ENCODE measurements at regions not wholly inside any gene's neighbourhood (a gene's known extent, or its start where the extent isn't known, plus 50 kb on each side); places are given as distances from the start of the nearest gene placed in this dataset.
"Not testable (repeated sequence)": the region's sequence is repeated elsewhere in the genome, so short reads cannot be mapped to it uniquely, and the experiment has no call there.

- no peaks in the 10 kb centered on the region for H3K9me3 Mint-ChIP-seq
- no peaks in the 10 kb centered on the region for H3K36me3 Mint-ChIP-seq (ENCODE audit: low read depth)
- no peaks in the 10 kb centered on the region for H3K27me3 Mint-ChIP-seq
- POLR2A ChIA-PET, result no interaction called here
- no peak for DNase-seq
- H3K4me3 Mint-ChIP-seq, result no peak overlapping the region
- CTCF ChIA-PET, result no interaction called here
- H3K4me1 Mint-ChIP-seq, result no peaks in the 10 kb centered on the region
- H3K27ac Mint-ChIP-seq, result no peak overlapping the region
These were observed 524.7 kb upstream of the CRIM1 start for GRCh38 chr2:35830833-35831232.

GRCh38 chr2:35827086-35827485, 528.5 kb upstream of the CRIM1 start:
- no peaks in the 10 kb centered on the region for H3K4me1 Mint-ChIP-seq
- no peak overlapping the region for H3K4me3 Mint-ChIP-seq
- DNase-seq, result no peak
- no peaks in the 10 kb centered on the region for H3K9me3 Mint-ChIP-seq
- CTCF ChIA-PET, result no interaction called here
- POLR2A ChIA-PET, result no interaction called here
- H3K27ac Mint-ChIP-seq, result no peak overlapping the region
- H3K27me3 Mint-ChIP-seq, result no peaks in the 10 kb centered on the region
- H3K36me3 Mint-ChIP-seq (ENCODE audit: low read depth), result no peaks in the 10 kb centered on the region

DNA sequence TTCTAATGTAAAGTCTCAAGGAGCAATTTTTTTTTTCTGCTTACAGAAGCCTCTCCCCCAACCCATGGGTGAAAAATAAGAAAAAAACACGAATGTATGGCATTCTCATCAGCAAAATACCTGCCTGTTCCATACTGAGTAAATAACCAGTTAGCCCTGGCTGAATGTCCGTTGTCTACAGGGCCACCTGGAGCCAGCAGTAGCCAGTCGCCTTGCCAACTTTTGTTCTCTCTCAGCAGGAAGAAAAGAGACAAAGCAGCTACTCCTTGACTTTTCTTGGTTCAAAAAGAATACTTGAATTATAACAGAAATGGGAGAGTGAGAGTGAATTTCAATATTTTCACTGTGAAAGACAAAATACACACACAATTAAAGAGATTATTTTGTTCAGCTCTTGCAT, 532.9 kb upstream of the CRIM1 start:
- POLR2A ChIA-PET, result no interaction called here
- no peak for DNase-seq
- no peaks in the 10 kb centered on the region for H3K9me3 Mint-ChIP-seq
- H3K4me1 Mint-ChIP-seq, result no peaks in the 10 kb centered on the region
- H3K27me3 Mint-ChIP-seq, result peaks cover 5% of the 10 kb centered on the region
- H3K4me3 Mint-ChIP-seq, result no peak overlapping the region
- no peaks in the 10 kb centered on the region for H3K36me3 Mint-ChIP-seq (ENCODE audit: low read depth)
- CTCF ChIA-PET, result no interaction called here
- no peak overlapping the region for H3K27ac Mint-ChIP-seq

- Mint-ChIP-seq H3K36me3 (ENCODE audit: low read depth) (no peaks in the 10 kb centered on the region), H3K27ac (no peak overlapping the region), H3K4me1 (no peaks in the 10 kb centered on the region), H3K4me3 (no peak overlapping the region), H3K27me3 (peaks cover 5% of the 10 kb centered on the region), H3K9me3 (no peaks in the 10 kb centered on the region)
- ChIA-PET POLR2A (no interaction called here), CTCF (no interaction called here)
- no peak for DNase-seq
These were observed 533.9 kb upstream of the CRIM1 start for GRCh38 chr2:35821675-35822074.

DNA sequence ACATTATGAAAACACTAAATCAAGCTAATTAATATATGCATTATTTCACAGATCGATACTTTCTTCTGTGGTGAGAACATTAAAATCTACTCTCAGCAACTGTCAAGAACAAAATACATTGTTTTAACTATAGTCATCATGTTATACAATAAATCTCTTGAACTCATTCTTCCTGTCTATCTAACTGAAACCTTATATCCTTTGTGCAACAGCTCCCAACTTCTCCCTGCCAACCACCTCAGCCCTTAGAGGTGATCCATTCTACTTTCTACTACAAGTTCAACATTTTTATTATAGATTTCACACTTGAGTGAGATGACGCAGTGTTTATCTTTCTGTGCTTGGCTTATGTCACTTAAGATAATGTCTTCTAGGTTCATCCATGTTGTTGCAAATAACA, 535.2 kb upstream of the CRIM1 start:
- Mint-ChIP-seq H3K27me3 (peaks cover 5% of the 10 kb centered on the region), H3K36me3 (ENCODE audit: low read depth) (no peaks in the 10 kb centered on the region), H3K4me1 (no peaks in the 10 kb centered on the region), H3K9me3 (no peaks in the 10 kb centered on the region), H3K27ac (no peak overlapping the region), H3K4me3 (no peak overlapping the region)
- CTCF ChIA-PET, result no interaction called here
- DNase-seq, result no peak
- POLR2A ChIA-PET, result no interaction called here

- CTCF ChIA-PET, result no interaction called here
These were observed 536.5 kb upstream of the CRIM1 start for GRCh38 chr2:35819033-35819432.

GRCh38 chr2:35818359-35818758, 537.2 kb upstream of the CRIM1 start:
- H3K9me3 Mint-ChIP-seq, H3K27ac Mint-ChIP-seq, CTCF ChIA-PET: not testable (repeated sequence)

More at GRCh38 chr2:35819033-35819432, 536.5 kb upstream of the CRIM1 start:
- Mint-ChIP-seq H3K4me1 (no peaks in the 10 kb centered on the region), H3K27ac (no peak overlapping the region), H3K36me3 (ENCODE audit: low read depth) (no peaks in the 10 kb centered on the region), H3K9me3 (no peaks in the 10 kb centered on the region), H3K4me3 (no peak overlapping the region), H3K27me3 (peaks cover 5% of the 10 kb centered on the region)
- POLR2A ChIA-PET, result no interaction called here
- no peak for DNase-seq

DNA sequence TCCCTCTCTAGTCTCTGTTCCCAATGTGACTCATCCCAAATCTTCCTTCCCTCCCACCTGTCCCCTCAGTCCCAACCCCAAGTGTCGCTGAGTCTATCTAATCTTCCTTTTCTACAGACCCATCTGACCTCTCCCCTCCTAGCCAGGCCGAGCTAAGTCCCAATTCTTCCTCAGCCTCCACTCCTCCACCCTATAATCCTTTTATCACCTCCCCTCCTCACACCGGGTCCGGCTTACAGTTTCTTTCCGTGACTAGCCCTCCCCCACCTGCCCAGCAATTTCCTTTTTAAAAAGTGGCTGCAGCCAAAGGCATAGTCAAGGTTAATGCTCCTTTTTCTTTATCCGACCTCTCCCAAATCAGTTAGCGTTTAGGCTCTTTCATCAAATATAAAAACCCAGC, 541.0 kb upstream of the CRIM1 start:
- H3K27me3 Mint-ChIP-seq; H3K4me3 Mint-ChIP-seq; H3K9me3 Mint-ChIP-seq; POLR2A ChIA-PET; DNase-seq; H3K27ac Mint-ChIP-seq; CTCF ChIA-PET; H3K36me3 Mint-ChIP-seq (ENCODE audit: low read depth); H3K4me1 Mint-ChIP-seq: not testable (repeated sequence)

More at GRCh38 chr2:35818359-35818758, 537.2 kb upstream of the CRIM1 start:
- H3K4me3 Mint-ChIP-seq; H3K36me3 Mint-ChIP-seq (ENCODE audit: low read depth); DNase-seq; H3K27me3 Mint-ChIP-seq; H3K4me1 Mint-ChIP-seq; POLR2A ChIA-PET: not testable (repeated sequence)

DNA sequence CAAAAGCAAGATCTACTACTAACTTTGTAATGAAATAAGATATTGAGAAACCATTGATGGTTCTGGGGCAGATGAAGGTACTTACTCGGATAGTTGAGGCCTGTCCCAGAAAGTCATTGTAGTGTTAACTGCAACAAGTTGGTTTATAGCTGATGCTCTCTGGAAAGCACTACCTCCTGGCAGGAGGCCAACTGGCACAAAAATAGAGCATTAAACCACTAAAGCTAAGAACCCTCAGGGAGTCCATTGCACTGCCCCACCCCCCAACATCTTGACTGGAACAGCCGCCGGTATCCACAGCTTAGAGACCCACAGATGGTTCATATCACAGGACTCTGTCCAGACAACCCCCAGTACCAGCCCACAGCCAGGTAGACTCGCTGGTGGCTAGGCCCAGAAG, 552.5 kb upstream of the CRIM1 start:
- Mint-ChIP-seq H3K36me3 (ENCODE audit: low read depth) (no peaks in the 10 kb centered on the region), H3K9me3 (peaks cover 2% of the 10 kb centered on the region), H3K4me3 (no peak overlapping the region), H3K27me3 (no peaks in the 10 kb centered on the region), H3K4me1 (no peaks in the 10 kb centered on the region), H3K27ac (no peak overlapping the region)
- CTCF ChIA-PET, result no interaction called here
- no peak for DNase-seq
- POLR2A ChIA-PET, result no interaction called here

GRCh38 chr2:35794796-35795450, 560.7 kb upstream of the CRIM1 start:
- CTCF ChIA-PET, result interaction anchor here (0.9 kb wide), 1 partner anchor 9 kb away, joined by 3 read pairs; no protein-coding TSS in a partner anchor
- POLR2A ChIA-PET, result no interaction called here
- H3K9me3 Mint-ChIP-seq, result peaks cover 5% of the 10 kb centered on the region
- no peaks in the 10 kb centered on the region for H3K27me3 Mint-ChIP-seq
- H3K36me3 Mint-ChIP-seq (ENCODE audit: low read depth), result no peaks in the 10 kb centered on the region
- no peaks in the 10 kb centered on the region for H3K4me1 Mint-ChIP-seq
- H3K27ac Mint-ChIP-seq, result no peak overlapping the region
- H3K4me3 Mint-ChIP-seq, result no peak overlapping the region
- no peak for DNase-seq

GRCh38 chr2:35790292-35790691, 565.3 kb upstream of the CRIM1 start:
- no peak overlapping the region for H3K27ac Mint-ChIP-seq
- ChIA-PET CTCF (no interaction called here), POLR2A (no interaction called here)

GRCh38 chr2:35788543-35788942, 567.0 kb upstream of the CRIM1 start:
- no peaks in the 10 kb centered on the region for H3K27me3 Mint-ChIP-seq
- POLR2A ChIA-PET, result no interaction called here

More at GRCh38 chr2:35790292-35790691, 565.3 kb upstream of the CRIM1 start:
- DNase-seq, result no peak
- no peaks in the 10 kb centered on the region for H3K36me3 Mint-ChIP-seq (ENCODE audit: low read depth)
- peaks cover 7% of the 10 kb centered on the region for H3K9me3 Mint-ChIP-seq
- no peaks in the 10 kb centered on the region for H3K27me3 Mint-ChIP-seq
- H3K4me1 Mint-ChIP-seq, result no peaks in the 10 kb centered on the region
- H3K4me3 Mint-ChIP-seq, result no peak overlapping the region

GRCh38 chr2:35787302-35788031, 568.1 kb upstream of the CRIM1 start:
- no peak overlapping the region for H3K27ac Mint-ChIP-seq
- ChIA-PET POLR2A (no interaction called here), CTCF (no interaction called here)
- H3K9me3 Mint-ChIP-seq, result peaks cover 7% of the 10 kb centered on the region
- no peaks in the 10 kb centered on the region for H3K36me3 Mint-ChIP-seq (ENCODE audit: low read depth)
- H3K4me3 Mint-ChIP-seq, result no peak overlapping the region
- H3K4me1 Mint-ChIP-seq, result no peaks in the 10 kb centered on the region
- DNase-seq, result no peak
- no peaks in the 10 kb centered on the region for H3K27me3 Mint-ChIP-seq

More at GRCh38 chr2:35788543-35788942, 567.0 kb upstream of the CRIM1 start:
- Mint-ChIP-seq H3K27ac (no peak overlapping the region), H3K36me3 (ENCODE audit: low read depth) (no peaks in the 10 kb centered on the region), H3K4me1 (no peaks in the 10 kb centered on the region), H3K4me3 (no peak overlapping the region), H3K9me3 (peaks cover 7% of the 10 kb centered on the region)
- CTCF ChIA-PET, result no interaction called here
- no peak for DNase-seq

GRCh38 chr2:35785564-35785963, 570.0 kb upstream of the CRIM1 start:
- Mint-ChIP-seq H3K4me3 (no peak overlapping the region), H3K36me3 (ENCODE audit: low read depth) (no peaks in the 10 kb centered on the region), H3K27me3 (no peaks in the 10 kb centered on the region), H3K9me3 (peaks cover 7% of the 10 kb centered on the region), H3K4me1 (no peaks in the 10 kb centered on the region), H3K27ac (no peak overlapping the region)
- ChIA-PET CTCF (interaction anchor here (0.8 to 1.1 kb wide), 2 partner anchors 10 to 11 kb away, joined by 3 read pairs; no protein-coding TSS in a partner anchor), POLR2A (no interaction called here)
- no peak for DNase-seq

All from activated CD4-positive, alpha-beta T cell treated with anti-CD3 and anti-CD28 coated beads, Interleukin-2, amount 10 ng/mL, durations not matched to agents 7 days and 5 days (primary cell).